Endothelial cell of umbilical vein (primary cell): ENCODE measurements at regions not wholly inside any gene's neighbourhood (a gene's known extent, or its start where the extent isn't known, plus 50 kb on each side); places are given as distances from the start of the nearest gene placed in this dataset.

Source experiments
- BruUV-seq: library from RNA; stranded (reverse); fragments of 400-500 nt; replicated peaks from 2 replicates; lab custom pipeline; 2021; lab: Mats Ljungman, UMichigan
- CTCF ChIA-PET: fragments of 300-600, 350-600 bp; sonication (Branson Sonifier 250); formaldehyde crosslinking; loops from one replicate; lab custom pipeline; 2021; ENCODE audit warnings: antibody characterized with exemption, inconsistent platforms; lab: Charles Lee
- POLR2A ChIA-PET: fragments of 300-600, 350-600 bp; sonication (Branson Sonifier 250); formaldehyde crosslinking; loops from one replicate; lab custom pipeline; 2021; ENCODE audit warnings: antibody characterized with exemption, inconsistent platforms; lab: Charles Lee
- DNase-seq: peaks from one replicate; pipeline ENCODE4 v3.0.0-alpha.2; 2011; ENCODE audit warnings: low read depth, low spot score
- FAIRE-seq: peaks from 2 replicates; lab custom pipeline; 2011; peaks lifted over from hg19 to GRCh38; lab: Jason Lieb, UNC
- H2AFZ ChIP-seq: 2 replicates; pipeline ENCODE4 v1.6.0; 2012; ENCODE audit warnings: low read depth, low read length, control low read depth, inconsistent platforms
- H3K27ac ChIP-seq: 2 replicates; pipeline ENCODE4 v1.5.1; 2011; ENCODE audit warnings: low read depth, mild to moderate bottlenecking, control low read depth, low read length, moderate library complexity; ENCODE audit not compliant: insufficient read depth
- H3K27me3 ChIP-seq, 2 experiments: 2 replicates each; pipeline versions ENCODE4 v1.6.0 to v1.6.1; 2011; ENCODE audit warnings: low read length in 2 of 2, mixed read lengths in 1 of 2; ENCODE audit not compliant: control insufficient read depth in 2 of 2, insufficient read depth in 2 of 2
- H3K36me3 ChIP-seq, 2 experiments: 2 replicates in 1 of 2; 3 replicates in 1 of 2; pipeline ENCODE4 v1.5.1; 2011; ENCODE audit warnings: low read length in 2 of 2, mild to moderate bottlenecking in 1 of 2, moderate library complexity in 1 of 2; ENCODE audit not compliant: control insufficient read depth in 2 of 2, insufficient read depth in 2 of 2; ENCODE audit errors: extremely low read depth in 1 of 2
- H3K4me1 ChIP-seq: 3 replicates; pipeline ENCODE4 v1.5.1; 2011; ENCODE audit warnings: mild to moderate bottlenecking, low read length; ENCODE audit not compliant: control insufficient read depth, insufficient read depth; ENCODE audit errors: extremely low read depth
- H3K4me2 ChIP-seq: 2 replicates; pipeline ENCODE4 v1.6.1; 2011; ENCODE audit warnings: low read length, control low read depth, mixed read lengths; ENCODE audit not compliant: insufficient read depth
- H3K4me3 ChIP-seq, 3 experiments: fragments of 200-600 bp in 1 of 3; sonication (generic), shearing (Covaris generic) in 1 of 3; replicated peaks in 1 of 3; 2 replicates each; pipeline ENCODE4 v1.5.1; 2011 to 2016; ENCODE audit warnings: control low read depth in 3 of 3, low read length in 3 of 3, mild to moderate bottlenecking in 2 of 3, inconsistent platforms in 1 of 3, low read depth in 1 of 3, moderate library complexity in 1 of 3; ENCODE audit not compliant: insufficient read depth in 1 of 3
- H3K79me2 ChIP-seq: 2 replicates; pipeline ENCODE4 v1.6.0; 2012; ENCODE audit warnings: low read length, inconsistent platforms; ENCODE audit not compliant: control insufficient read depth, insufficient read depth
- H3K9ac ChIP-seq: replicated peaks from 2 replicates; pipeline ENCODE3; 2011; ENCODE audit warnings: low read length, control low read depth; ENCODE audit not compliant: insufficient read depth; ENCODE audit errors: extremely low read depth
- H3K9me1 ChIP-seq: replicated peaks from 3 replicates; pipeline ENCODE4 v1.6.0; 2011; ENCODE audit warnings: mild to moderate bottlenecking, low read length; ENCODE audit not compliant: control insufficient read depth, insufficient read depth; ENCODE audit errors: extremely low read depth
- H3K9me3 ChIP-seq: replicated peaks from 2 replicates; pipeline ENCODE4 v1.5.1; 2012; ENCODE audit warnings: low read length, inconsistent platforms; ENCODE audit not compliant: control insufficient read depth, insufficient read depth
- H4K20me1 ChIP-seq: replicated peaks from 2 replicates; pipeline ENCODE3; 2011; ENCODE audit warnings: mild to moderate bottlenecking, low read length; ENCODE audit not compliant: control insufficient read depth, insufficient read depth; ENCODE audit errors: extremely low read depth
- EZH2 ChIP-seq: IDR thresholded peaks from 2 replicates; pipeline ENCODE4 v1.6.1; 2012; ENCODE audit warnings: borderline replicate concordance, low read depth, mild to moderate bottlenecking, moderate library complexity, low read length, inconsistent platforms; ENCODE audit not compliant: severe bottlenecking
- FOS ChIP-seq: IDR thresholded peaks from 2 replicates; pipeline ENCODE4 v1.6.1; 2011; ENCODE audit warnings: mild to moderate bottlenecking, low read length, moderate library complexity, borderline replicate concordance; ENCODE audit not compliant: insufficient read depth
- GATA2 ChIP-seq: IDR thresholded peaks from 2 replicates; pipeline ENCODE4 v1.7.0; 2011; ENCODE audit warnings: low read depth, mild to moderate bottlenecking, moderate library complexity, mixed read lengths, low read length; ENCODE audit not compliant: insufficient read length, insufficient read depth
- JUN ChIP-seq: IDR thresholded peaks from 2 replicates; pipeline ENCODE4 v1.6.1; 2011; ENCODE audit warnings: borderline replicate concordance, low read depth; ENCODE audit not compliant: insufficient read length, insufficient read depth
- MYC ChIP-seq: IDR thresholded peaks from one replicate; pipeline ENCODE4 v1.6.1; 2011; ENCODE audit warnings: mild to moderate bottlenecking, low read depth, low read length
- POLR2A ChIP-seq: IDR thresholded peaks from 2 replicates; pipeline ENCODE4 v1.6.1; 2012; ENCODE audit warnings: low read depth, mild to moderate bottlenecking, control low read depth, low read length
- POLR2AphosphoS5 ChIP-seq: IDR thresholded peaks from 2 replicates; pipeline ENCODE4 v1.6.1; 2012; ENCODE audit warnings: low read depth, mild to moderate bottlenecking, control low read depth, low read length, moderate library complexity; ENCODE audit not compliant: insufficient read depth
- dilution Hi-C: fragments of 300-500 bp; cut with MboI; formaldehyde crosslinking; loops from one replicate; pipeline ENCODE4 v1.15.0; 2019; ENCODE audit warnings: low sequenced_read_pairs; ENCODE audit not compliant: extremely low pct_ligation_motif_present
- intact Hi-C: fragments of 100-400 bp; cut with micrococcal nuclease; formaldehyde crosslinking; loops from one replicate; pipeline ENCODE4 v1.10.0; 2022
- TF ChIP-seq, protein P1 (sequence below), 2 donors: IDR thresholded peaks; 1 replicate in 1 of 2; 2 replicates in 1 of 2; pipeline ENCODE4 v1.5.1; 2011; ENCODE audit warnings: low read length in 2 of 2, mild to moderate bottlenecking in 2 of 2, moderate library complexity in 2 of 2, control low read depth in 1 of 2, inconsistent platforms in 1 of 2, low read depth in 1 of 2; ENCODE audit not compliant: insufficient read depth in 1 of 2; ENCODE audit errors: extremely low read depth in 1 of 2
- TF ChIP-seq, protein P2 (sequence below): IDR thresholded peaks from 2 replicates; pipeline ENCODE4 v1.6.1; 2011; ENCODE audit not compliant: insufficient read depth, insufficient read length

DNA sequence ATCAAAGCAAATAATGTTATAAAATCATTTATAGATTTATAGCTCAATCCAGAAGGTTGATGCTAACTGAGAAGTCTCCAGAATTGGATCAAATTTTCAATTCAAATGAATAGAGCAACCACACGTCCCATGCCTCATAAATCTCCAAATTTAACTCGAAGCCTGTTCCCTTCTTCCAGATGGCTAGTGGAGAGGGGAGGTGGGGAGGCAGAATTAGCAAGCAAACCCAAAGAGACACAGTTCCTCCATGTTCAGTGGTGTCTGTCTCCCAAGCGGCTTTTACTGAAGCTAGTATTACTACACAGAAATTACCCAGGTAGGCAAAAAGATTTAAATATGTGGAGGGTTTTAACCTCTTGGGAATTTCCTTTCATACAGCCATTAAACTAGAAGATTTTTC is 65.8 kb downstream of the DUSP6 start:
- H2AFZ ChIP-seq: no peak overlapping the region
- POLR2A ChIA-PET: no interaction called here
- H4K20me1 ChIP-seq: no peaks in the 10 kb centered on the region
- no TSS peak for BruUV-seq
- dilution Hi-C loops: no loop called here
- H3K27me3 ChIP-seq: no peaks in the 10 kb centered on the region
- H3K9me3 ChIP-seq: no peaks in the 10 kb centered on the region
- no peaks in the 10 kb centered on the region for H3K9me1 ChIP-seq
- no peak overlapping the region for H3K27ac ChIP-seq
- no peaks in the 10 kb centered on the region for H3K36me3 ChIP-seq
- H3K9ac ChIP-seq: no peak overlapping the region
- H3K4me2 ChIP-seq: no peak overlapping the region
- intact Hi-C loops: no loop called here
- H3K79me2 ChIP-seq: no peaks in the 10 kb centered on the region
- no peaks in the 10 kb centered on the region for H3K4me1 ChIP-seq
- H3K4me3 ChIP-seq: no peak overlapping the region
- no peak for FAIRE-seq
- CTCF ChIA-PET: interaction anchor here (1.1 to 1.4 kb wide), 3 partner anchors 12 to 60 kb away, joined by 3 read pairs; no protein-coding TSS in a partner anchor
- TF ChIP-seq MYC (no peak), POLR2A (no peak), FOS (no peak), GATA2 (no peak), JUN (no peak), EZH2 (no peak), POLR2AphosphoS5 (no peak)
- TF ChIP-seq, protein P1, sequence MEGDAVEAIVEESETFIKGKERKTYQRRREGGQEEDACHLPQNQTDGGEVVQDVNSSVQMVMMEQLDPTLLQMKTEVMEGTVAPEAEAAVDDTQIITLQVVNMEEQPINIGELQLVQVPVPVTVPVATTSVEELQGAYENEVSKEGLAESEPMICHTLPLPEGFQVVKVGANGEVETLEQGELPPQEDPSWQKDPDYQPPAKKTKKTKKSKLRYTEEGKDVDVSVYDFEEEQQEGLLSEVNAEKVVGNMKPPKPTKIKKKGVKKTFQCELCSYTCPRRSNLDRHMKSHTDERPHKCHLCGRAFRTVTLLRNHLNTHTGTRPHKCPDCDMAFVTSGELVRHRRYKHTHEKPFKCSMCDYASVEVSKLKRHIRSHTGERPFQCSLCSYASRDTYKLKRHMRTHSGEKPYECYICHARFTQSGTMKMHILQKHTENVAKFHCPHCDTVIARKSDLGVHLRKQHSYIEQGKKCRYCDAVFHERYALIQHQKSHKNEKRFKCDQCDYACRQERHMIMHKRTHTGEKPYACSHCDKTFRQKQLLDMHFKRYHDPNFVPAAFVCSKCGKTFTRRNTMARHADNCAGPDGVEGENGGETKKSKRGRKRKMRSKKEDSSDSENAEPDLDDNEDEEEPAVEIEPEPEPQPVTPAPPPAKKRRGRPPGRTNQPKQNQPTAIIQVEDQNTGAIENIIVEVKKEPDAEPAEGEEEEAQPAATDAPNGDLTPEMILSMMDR (IDR thresholded peaks at IDR 0.05; ENCODE audit: extremely low read depth in 1 of 2, insufficient read depth in 1 of 2, low read depth in 1 of 2, low read length in 2 of 2): no peak
- TF ChIP-seq, protein P2, sequence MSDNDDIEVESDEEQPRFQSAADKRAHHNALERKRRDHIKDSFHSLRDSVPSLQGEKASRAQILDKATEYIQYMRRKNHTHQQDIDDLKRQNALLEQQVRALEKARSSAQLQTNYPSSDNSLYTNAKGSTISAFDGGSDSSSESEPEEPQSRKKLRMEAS: no peak
- DNase-seq: no peak
